H7 (cell line): ENCODE measurements at regions not wholly inside any gene's neighbourhood (a gene's known extent, or its start where the extent isn't known, plus 50 kb on each side); places are given as distances from the start of the nearest gene placed in this dataset.

ENCODE experiments used
- DNase-seq: peaks from one replicate; pipeline ENCODE4 v3.0.0; 2012
- H3K27me3 ChIP-seq: 2 replicates; pipeline ENCODE4 v1.6.0; 2011; ENCODE audit warnings: mild to moderate bottlenecking, low read length; ENCODE audit not compliant: control insufficient read depth, insufficient read depth
- H3K36me3 ChIP-seq: replicated peaks from 2 replicates; pipeline ENCODE4 v1.5.1; 2011; ENCODE audit warnings: low read length; ENCODE audit not compliant: control insufficient read depth, insufficient read depth
- H3K4me3 ChIP-seq: 2 replicates; pipeline ENCODE4 v1.5.1; 2011; ENCODE audit warnings: low read depth, mild to moderate bottlenecking, control low read depth, low read length, moderate library complexity; ENCODE audit not compliant: insufficient read depth

GRCh38 chr6:120682145-120682544 lies 652.1 kb downstream of the TBC1D32 start:
- Histone ChIP-seq H3K4me3 (no peak overlapping the region), H3K27me3 (no peaks in the 10 kb centered on the region), H3K36me3 (no peaks in the 10 kb centered on the region)
- no peak for DNase-seq

DNA sequence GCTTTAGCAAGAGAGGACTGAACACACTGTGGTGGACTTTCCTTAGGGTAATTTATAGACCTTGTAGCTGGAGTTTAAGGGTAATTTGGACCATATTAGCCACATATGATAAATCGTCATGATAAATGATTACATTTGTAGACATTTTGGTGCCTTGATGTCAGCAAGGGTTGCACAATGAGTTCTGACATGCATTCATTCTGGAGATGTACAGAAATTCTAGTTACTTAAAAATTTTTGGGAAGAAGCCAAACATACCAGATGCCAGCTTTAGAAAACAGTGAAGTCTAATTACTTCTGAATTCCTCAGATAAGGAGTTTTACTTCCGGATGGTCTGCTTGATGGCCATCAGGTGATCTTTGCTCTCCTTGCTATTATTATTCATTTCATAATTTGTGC lies 653.1 kb downstream of the TBC1D32 start:
- Histone ChIP-seq H3K36me3 (no peaks in the 10 kb centered on the region), H3K4me3 (no peak overlapping the region), H3K27me3 (no peaks in the 10 kb centered on the region)
- DNase-seq: no peak

DNA sequence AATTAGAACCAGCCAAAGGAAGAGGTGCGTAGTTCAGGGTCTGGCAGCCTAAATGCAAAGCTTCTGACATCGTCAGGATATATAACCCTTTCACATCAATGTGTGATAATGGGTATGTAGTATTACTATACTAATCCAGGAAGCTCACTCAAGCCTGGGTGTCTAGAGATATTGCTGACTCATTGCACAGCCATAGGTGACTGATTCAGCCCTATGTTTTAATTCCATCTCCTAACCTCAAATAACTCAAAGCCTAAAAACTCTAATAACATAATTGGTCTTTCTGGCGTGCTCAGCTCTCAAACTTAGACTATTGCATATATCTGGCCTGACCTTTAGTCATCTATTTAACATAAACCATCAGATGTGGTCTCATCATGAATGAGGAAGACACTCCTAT lies 658.4 kb downstream of the TBC1D32 start:
- DNase-seq: no peak

GRCh38 chr6:120671519-120671918 lies 662.8 kb downstream of the TBC1D32 start:
- H3K27me3 ChIP-seq: no peaks in the 10 kb centered on the region
- no peak overlapping the region for H3K4me3 ChIP-seq
- H3K36me3 ChIP-seq: no peaks in the 10 kb centered on the region
- peak; percentile 24 for DNase-seq

More for the DNA sequence above, 658.4 kb downstream of the TBC1D32 start:
- Histone ChIP-seq H3K4me3 (no peak overlapping the region), H3K27me3 (no peaks in the 10 kb centered on the region), H3K36me3 (no peaks in the 10 kb centered on the region)

- no peak overlapping the region for H3K4me3 ChIP-seq
- DNase-seq: no peak
- no peaks in the 10 kb centered on the region for H3K27me3 ChIP-seq
- no peaks in the 10 kb centered on the region for H3K36me3 ChIP-seq
Measured at GRCh38 chr6:120652506-120652905, 681.8 kb downstream of the TBC1D32 start.

GRCh38 chr6:120648713-120649112 lies 685.6 kb downstream of the TBC1D32 start:
- Histone ChIP-seq H3K36me3 (no peaks in the 10 kb centered on the region), H3K27me3 (no peaks in the 10 kb centered on the region), H3K4me3 (no peak overlapping the region)
- DNase-seq: no peak

GRCh38 chr6:120646101-120646500 lies 688.2 kb downstream of the TBC1D32 start:
- H3K4me3 ChIP-seq: no peak overlapping the region
- no peak for DNase-seq

GRCh38 chr6:120632975-120633374 lies 701.3 kb downstream of the TBC1D32 start:
- Histone ChIP-seq H3K36me3 (no peaks in the 10 kb centered on the region), H3K4me3 (no peak overlapping the region), H3K27me3 (no peaks in the 10 kb centered on the region)
- DNase-seq: no peak

More at GRCh38 chr6:120646101-120646500, 688.2 kb downstream of the TBC1D32 start:
- H3K27me3 ChIP-seq: no peaks in the 10 kb centered on the region
- H3K36me3 ChIP-seq: no peaks in the 10 kb centered on the region

GRCh38 chr6:120627612-120628011 lies 706.7 kb downstream of the TBC1D32 start:
- no peaks in the 10 kb centered on the region for H3K36me3 ChIP-seq
- H3K27me3 ChIP-seq: no peaks in the 10 kb centered on the region
- no peak for DNase-seq
- H3K4me3 ChIP-seq: no peak overlapping the region

- Histone ChIP-seq H3K4me3 (no peak overlapping the region), H3K27me3 (no peaks in the 10 kb centered on the region), H3K36me3 (no peaks in the 10 kb centered on the region)
- no peak for DNase-seq
Measured at GRCh38 chr6:120622127-120622631, 712.1 kb downstream of the TBC1D32 start.

DNA sequence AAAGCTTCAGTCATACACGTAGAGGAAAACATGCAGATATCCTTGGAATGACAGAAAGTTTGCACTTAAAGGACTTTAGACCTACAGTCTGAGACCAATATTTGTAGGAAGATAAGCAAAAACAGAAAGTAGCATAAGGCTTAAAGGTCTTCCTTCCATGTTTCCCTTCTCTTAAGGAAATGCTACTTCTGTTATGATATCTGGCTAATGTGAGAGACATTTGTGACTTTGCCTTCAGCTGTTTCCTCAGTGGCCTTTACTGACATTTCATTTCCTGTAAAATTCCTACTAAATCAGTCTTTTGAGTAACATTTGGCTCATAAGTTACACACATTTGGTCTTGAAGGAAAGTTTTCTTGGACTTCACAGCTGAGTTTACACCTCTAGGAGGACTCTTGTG lies 713.4 kb downstream of the TBC1D32 start:
- no peaks in the 10 kb centered on the region for H3K27me3 ChIP-seq
- H3K36me3 ChIP-seq: no peaks in the 10 kb centered on the region
- no peak for DNase-seq

GRCh38 chr6:120615238-120615637 lies 719.0 kb downstream of the TBC1D32 start:
- no peak for DNase-seq
- H3K36me3 ChIP-seq: no peaks in the 10 kb centered on the region
- H3K4me3 ChIP-seq: no peak overlapping the region
- no peaks in the 10 kb centered on the region for H3K27me3 ChIP-seq

More for the DNA sequence above, 713.4 kb downstream of the TBC1D32 start:
- H3K4me3 ChIP-seq: no peak overlapping the region

DNA sequence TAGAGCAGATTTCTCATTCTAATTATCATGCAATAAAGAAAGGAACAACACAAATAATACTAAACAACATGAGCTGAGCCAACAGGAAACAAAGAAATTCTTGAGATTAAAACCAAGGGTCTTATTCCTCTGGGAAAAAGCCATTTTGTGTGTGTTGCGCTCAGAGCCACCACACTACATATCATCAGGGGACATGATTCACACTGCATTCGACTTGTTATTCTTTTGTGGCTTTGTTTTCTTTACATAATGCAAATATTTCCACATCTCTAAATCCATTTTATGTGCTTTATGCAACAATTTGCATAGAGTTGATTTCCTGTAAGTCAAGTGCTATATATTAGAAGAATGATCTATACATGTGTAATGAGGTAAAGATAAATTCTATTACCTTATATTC lies 719.6 kb downstream of the TBC1D32 start:
- H3K4me3 ChIP-seq: no peak overlapping the region
- no peak for DNase-seq
- H3K27me3 ChIP-seq: no peaks in the 10 kb centered on the region
- H3K36me3 ChIP-seq: no peaks in the 10 kb centered on the region

- H3K4me3 ChIP-seq: no peak overlapping the region
- H3K27me3 ChIP-seq: no peaks in the 10 kb centered on the region
- H3K36me3 ChIP-seq: no peaks in the 10 kb centered on the region
- DNase-seq: no peak
Measured at GRCh38 chr6:120608826-120609225, 725.5 kb downstream of the TBC1D32 start.

DNA sequence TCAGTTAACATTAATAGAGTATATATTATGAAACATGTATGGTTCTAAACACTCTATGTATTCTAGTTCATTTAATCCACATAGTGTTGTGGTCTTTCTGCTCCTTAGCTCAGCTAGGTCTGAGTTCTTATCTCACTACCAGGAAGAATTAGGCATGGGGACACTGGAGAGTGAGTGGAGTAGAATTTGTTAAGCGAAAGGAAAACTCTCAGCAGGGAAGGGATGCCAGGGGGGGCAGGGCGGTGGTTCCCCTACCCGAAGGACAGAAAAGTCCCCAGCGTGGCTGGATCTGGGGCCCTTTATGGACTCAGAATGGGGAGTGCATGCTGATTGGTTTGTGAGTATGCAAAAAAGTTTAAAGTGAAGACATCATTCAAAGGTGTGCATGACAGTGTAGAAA lies 727.5 kb downstream of the TBC1D32 start:
- H3K4me3 ChIP-seq: no peak overlapping the region
- H3K27me3 ChIP-seq: no peaks in the 10 kb centered on the region
- H3K36me3 ChIP-seq: no peaks in the 10 kb centered on the region
- no peak for DNase-seq

DNA sequence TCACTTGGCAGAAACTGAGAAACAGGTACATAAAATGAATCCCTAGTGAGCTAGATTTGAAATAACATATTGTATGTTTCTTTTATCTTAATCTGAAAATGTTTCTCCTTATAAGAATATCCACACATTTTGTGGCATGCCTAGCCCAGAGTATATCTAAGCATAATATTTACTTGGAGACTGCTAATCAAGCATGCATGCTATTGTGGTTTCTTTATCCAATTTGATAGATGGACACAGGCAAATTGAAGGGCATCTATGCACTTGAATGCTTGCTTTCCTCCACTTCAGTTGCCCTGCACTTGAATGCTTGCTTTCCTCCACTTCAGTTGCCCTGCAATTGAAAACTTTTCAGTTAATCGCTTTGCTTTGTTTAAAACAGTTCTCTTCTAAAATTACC lies 729.8 kb downstream of the TBC1D32 start:
- no peak for DNase-seq
- no peak overlapping the region for H3K4me3 ChIP-seq
- no peaks in the 10 kb centered on the region for H3K36me3 ChIP-seq
- H3K27me3 ChIP-seq: no peaks in the 10 kb centered on the region
